Peyer's patch (tissue), 4 donors: ENCODE measurements at regions not wholly inside any gene's neighbourhood (a gene's known extent, or its start where the extent isn't known, plus 50 kb on each side); places are given as distances from the start of the nearest gene placed in this dataset.

ENCODE experiments used
- CTCF ChIP-seq, 6 experiments: fragments of 450-650 bp in 4 of 6; fragments of 200-600 bp in 2 of 6; sonication (generic) in 1 of 6; IDR thresholded peaks; one replicate each; pipeline ENCODE4 v1.5.1; 2017 to 2019; ENCODE audit warnings: antibody characterized with exemption in 6 of 6, mild to moderate bottlenecking in 3 of 6, moderate library complexity in 1 of 6
- POLR2A ChIP-seq, 2 donors: fragments of 450-650 bp; IDR thresholded peaks; one replicate each; pipeline ENCODE4 v1.5.1; 2017; ENCODE audit warnings: antibody characterized with exemption in 2 of 2, mild to moderate bottlenecking in 2 of 2, moderate library complexity in 2 of 2

GRCh38 chr5:20694121-20694520 is 706.1 kb upstream of the CDH18 start:
- TF ChIP-seq CTCF (IDR thresholded peaks at IDR 0.05) = no peak
- no peak for TF ChIP-seq POLR2A (IDR thresholded peaks at IDR 0.05)
